OCI-LY1 (cell line): ENCODE measurements at regions not wholly inside any gene's neighbourhood (a gene's known extent, or its start where the extent isn't known, plus 50 kb on each side); places are given as distances from the start of the nearest gene placed in this dataset.

Source experiments
- H2AFZ ChIP-seq: fragments of 200-600 bp; sonication (generic), shearing (Covaris generic); 2 replicates; pipeline ENCODE4 v1.6.0; 2014; ENCODE audit warnings: antibody characterized with exemption, mild to moderate bottlenecking, low read length
- H3F3A ChIP-seq: fragments of 200-600 bp; sonication (generic), shearing (Covaris generic); 2 replicates; pipeline ENCODE4 v1.6.0; 2014; ENCODE audit warnings: mild to moderate bottlenecking, antibody characterized with exemption, low read length, moderate library complexity; ENCODE audit not compliant: insufficient read depth
- H3K27ac ChIP-seq: fragments of 200-600 bp; sonication (generic); 2 replicates; pipeline ENCODE4 v1.5.1; 2014; ENCODE audit warnings: low read length, mixed run types, mild to moderate bottlenecking, low read depth; ENCODE audit not compliant: poor library complexity, severe bottlenecking
- H3K27me3 ChIP-seq: fragments of 200-600 bp; sonication (generic); 2 replicates; pipeline ENCODE4 v1.6.0; 2014; ENCODE audit warnings: antibody characterized with exemption, mild to moderate bottlenecking, low read length, moderate library complexity; ENCODE audit not compliant: insufficient read depth
- H3K36me3 ChIP-seq: fragments of 200-600 bp; sonication (generic); 2 replicates; pipeline ENCODE4 v1.6.1; 2014; ENCODE audit warnings: mild to moderate bottlenecking, antibody characterized with exemption, low read length, moderate library complexity, mixed read lengths; ENCODE audit not compliant: insufficient read depth
- H3K4me1 ChIP-seq: fragments of 200-600 bp; sonication (generic); 2 replicates; pipeline ENCODE4 v1.5.1; 2014; ENCODE audit warnings: mild to moderate bottlenecking, low read length, moderate library complexity; ENCODE audit not compliant: insufficient read depth, severe bottlenecking
- H3K4me2 ChIP-seq: fragments of 200-600 bp; sonication (generic), shearing (Covaris generic); 2 replicates; pipeline ENCODE4 v1.6.1; 2014; ENCODE audit warnings: low read length
- H3K4me3 ChIP-seq: fragments of 200-600 bp; sonication (generic); 2 replicates; pipeline ENCODE4 v1.5.1; 2014; ENCODE audit warnings: low read length, low read depth, mild to moderate bottlenecking, mixed read lengths; ENCODE audit not compliant: poor library complexity, severe bottlenecking
- H3K79me2 ChIP-seq: fragments of 200-600 bp; shearing (Covaris generic); 2 replicates; pipeline ENCODE4 v1.6.1; 2016; ENCODE audit warnings: mixed run types, low read length, mixed read lengths; ENCODE audit not compliant: insufficient read depth
- H3K9ac ChIP-seq: fragments of 200-600 bp; sonication (generic), shearing (Covaris generic); 2 replicates; pipeline ENCODE4 v1.6.1; 2014; ENCODE audit warnings: mild to moderate bottlenecking, low read length, mixed read lengths
- H3K9me2 ChIP-seq: fragments of 200-600 bp; sonication (generic), shearing (Covaris generic); 2 replicates; pipeline ENCODE4 v1.6.1; 2014; ENCODE audit warnings: low read depth, mild to moderate bottlenecking, low read length, mixed read lengths
- H3K9me3 ChIP-seq: fragments of 200-600 bp; shearing (Covaris generic); 2 replicates; pipeline ENCODE4 v1.6.1; 2014; ENCODE audit warnings: low read length, mixed read lengths
- H4K20me1 ChIP-seq: fragments of 200-600 bp; sonication (generic), shearing (Covaris generic); 2 replicates; pipeline ENCODE4 v1.6.0; 2016; ENCODE audit warnings: mild to moderate bottlenecking, low read length; ENCODE audit not compliant: insufficient read depth
- CTCF ChIP-seq: fragments of 200-600 bp; sonication (generic), shearing (Covaris generic); IDR thresholded peaks from 2 replicates; pipeline ENCODE4 v1.5.1; 2017; ENCODE audit warnings: mild to moderate bottlenecking, antibody characterized with exemption, low read length, moderate library complexity, mixed read lengths
- EZH2 ChIP-seq: fragments of 200-600 bp; sonication (generic), shearing (Covaris generic); IDR thresholded peaks from 2 replicates; pipeline ENCODE4 v1.8.0; 2017; ENCODE audit warnings: borderline replicate concordance, mixed run types, mild to moderate bottlenecking, antibody characterized with exemption, low read length, moderate library complexity, mixed read lengths

DNA sequence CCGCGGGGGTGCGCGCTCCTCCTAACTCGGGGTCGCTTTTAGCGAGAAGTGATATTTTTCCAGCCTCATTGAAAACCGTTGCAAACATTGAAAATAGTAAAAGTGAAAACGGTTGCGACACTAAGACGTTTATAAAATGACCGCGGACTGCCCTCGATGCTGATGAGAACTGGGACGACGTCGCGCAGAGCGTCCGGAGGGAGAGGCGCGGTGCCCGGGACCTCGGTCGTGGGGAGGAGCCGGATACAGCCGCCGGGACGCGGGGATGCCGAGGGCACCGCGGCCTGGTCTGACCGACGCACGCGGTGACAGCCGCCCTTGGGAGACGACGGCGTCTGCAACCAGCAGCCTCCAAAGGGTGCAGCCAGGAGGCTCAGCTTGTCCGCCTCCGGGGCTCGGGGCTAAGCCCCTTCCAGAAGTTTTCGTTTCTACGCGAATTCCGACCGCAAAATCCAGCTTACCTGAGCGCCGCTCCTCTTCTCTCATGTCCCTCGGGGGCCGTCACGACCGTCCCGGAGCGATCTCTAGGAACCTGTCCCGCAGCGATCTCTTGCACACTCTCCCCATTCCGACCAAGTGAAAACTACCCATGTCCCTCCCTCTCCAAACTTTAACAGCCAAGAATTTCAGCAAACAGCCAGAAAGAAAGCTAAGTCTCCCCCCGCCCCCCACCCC lies 144.4 kb upstream of the ETS2 start:
- H2AFZ ChIP-seq, result no peak overlapping the region
- TF ChIP-seq CTCF (no peak), EZH2 (no peak)
- no peaks in the 10 kb centered on the region for H3F3A ChIP-seq
- H3K36me3 ChIP-seq, result no peaks in the 10 kb centered on the region
- H3K9me2 ChIP-seq, result no peaks in the 10 kb centered on the region
- no peak overlapping the region for H3K27ac ChIP-seq
- H4K20me1 ChIP-seq, result no peaks in the 10 kb centered on the region
- H3K9me3 ChIP-seq, result no peaks in the 10 kb centered on the region
- no peaks in the 10 kb centered on the region for H3K4me1 ChIP-seq
- H3K9ac ChIP-seq, result no peak overlapping the region
- no peaks in the 10 kb centered on the region for H3K27me3 ChIP-seq
- H3K4me3 ChIP-seq, result no peak overlapping the region
- no peak overlapping the region for H3K4me2 ChIP-seq
- H3K79me2 ChIP-seq, result no peaks in the 10 kb centered on the region

DNA sequence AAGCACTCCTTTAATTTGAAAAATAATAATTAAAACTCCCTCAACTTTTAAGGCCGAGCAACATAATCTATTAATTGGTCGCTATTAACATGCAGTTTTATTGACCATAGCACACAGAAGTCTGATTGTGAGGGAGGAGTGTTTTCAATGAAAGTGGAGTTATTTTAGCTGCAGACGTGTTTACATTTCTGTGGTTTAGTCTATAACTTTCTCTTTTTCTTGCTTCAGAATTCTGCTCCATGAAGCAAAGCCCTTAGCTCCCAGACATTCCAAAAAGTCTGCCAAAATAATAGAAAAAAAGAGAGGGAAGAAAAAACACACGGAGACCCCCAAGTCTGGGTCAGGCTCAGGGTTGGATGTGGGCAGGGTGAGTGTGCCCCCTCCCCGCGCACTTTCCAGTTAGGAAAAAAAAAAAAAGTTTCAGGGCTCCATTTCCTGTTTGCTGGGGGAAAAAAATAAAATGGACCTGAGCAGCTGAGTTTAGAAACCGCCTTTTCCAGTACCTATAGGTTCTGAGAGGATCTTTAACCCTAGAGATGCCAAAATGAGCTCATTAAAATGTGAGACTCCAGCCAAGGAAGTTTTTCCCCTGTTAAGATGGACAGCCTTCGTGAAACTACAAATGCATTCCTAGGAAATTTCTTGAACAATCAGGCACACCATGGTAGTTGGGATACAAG lies 143.7 kb upstream of the ETS2 start:
- H3F3A ChIP-seq, result no peaks in the 10 kb centered on the region
- no peak overlapping the region for H3K9ac ChIP-seq
- no peak overlapping the region for H3K4me3 ChIP-seq
- H3K27me3 ChIP-seq, result no peaks in the 10 kb centered on the region
- no peaks in the 10 kb centered on the region for H3K9me2 ChIP-seq
- H3K9me3 ChIP-seq, result no peaks in the 10 kb centered on the region
- H3K79me2 ChIP-seq, result no peaks in the 10 kb centered on the region
- no peaks in the 10 kb centered on the region for H3K36me3 ChIP-seq
- no peak overlapping the region for H3K4me2 ChIP-seq
- TF ChIP-seq EZH2 (no peak), CTCF (no peak)
- H3K4me1 ChIP-seq, result no peaks in the 10 kb centered on the region
- no peak overlapping the region for H3K27ac ChIP-seq
- no peaks in the 10 kb centered on the region for H4K20me1 ChIP-seq
- no peak overlapping the region for H2AFZ ChIP-seq

DNA sequence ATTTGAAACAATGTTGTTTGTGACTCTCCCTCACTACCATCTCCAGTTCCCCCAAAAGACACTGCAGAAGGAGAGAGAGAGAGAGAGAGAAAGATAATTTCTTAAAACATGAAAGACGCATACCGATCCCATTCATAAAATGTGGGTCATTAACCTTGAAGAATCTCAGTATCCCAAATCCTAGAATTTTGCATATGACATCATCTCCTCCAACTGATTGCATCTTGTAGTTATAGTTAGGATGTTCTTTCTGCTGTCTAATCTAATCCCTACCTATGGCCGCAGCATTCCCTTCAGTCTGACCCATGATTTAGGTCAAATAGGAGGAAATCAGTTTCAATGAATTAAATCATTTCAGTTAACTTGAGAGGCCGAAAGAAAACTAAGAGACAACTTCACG lies 142.4 kb upstream of the ETS2 start:
- Histone ChIP-seq H3K4me3 (no peak overlapping the region), H2AFZ (no peak overlapping the region), H3K36me3 (no peaks in the 10 kb centered on the region), H3F3A (no peaks in the 10 kb centered on the region), H3K27ac (no peak overlapping the region), H3K9me2 (no peaks in the 10 kb centered on the region), H3K4me2 (no peak overlapping the region), H3K9me3 (no peaks in the 10 kb centered on the region), H3K27me3 (no peaks in the 10 kb centered on the region), H4K20me1 (no peaks in the 10 kb centered on the region), H3K9ac (no peak overlapping the region), H3K79me2 (no peaks in the 10 kb centered on the region), H3K4me1 (no peaks in the 10 kb centered on the region)
- TF ChIP-seq CTCF (no peak), EZH2 (no peak)
